Gastroesophageal sphincter (tissue), 3 donors: ENCODE measurements at regions not wholly inside any gene's neighbourhood (a gene's known extent, or its start where the extent isn't known, plus 50 kb on each side); places are given as distances from the start of the nearest gene placed in this dataset.

Experiments used
- POLR2AphosphoS5 ChIP-seq: sonication (generic); formaldehyde crosslinking; IDR thresholded peaks from one replicate; pipeline ENCODE4 v1.6.1; 2017; ENCODE audit warnings: antibody characterized with exemption
- TF ChIP-seq, protein P1 (sequence below), 4 experiments: fragments of 200-600 bp in 2 of 4; fragments of 450-650 bp in 2 of 4; sonication (generic) in 1 of 4; IDR thresholded peaks; one replicate each; pipeline ENCODE4 v1.5.1; 2017 to 2019; ENCODE audit warnings: antibody characterized with exemption in 4 of 4, mild to moderate bottlenecking in 2 of 4, moderate library complexity in 2 of 4

- TF ChIP-seq, protein P1, sequence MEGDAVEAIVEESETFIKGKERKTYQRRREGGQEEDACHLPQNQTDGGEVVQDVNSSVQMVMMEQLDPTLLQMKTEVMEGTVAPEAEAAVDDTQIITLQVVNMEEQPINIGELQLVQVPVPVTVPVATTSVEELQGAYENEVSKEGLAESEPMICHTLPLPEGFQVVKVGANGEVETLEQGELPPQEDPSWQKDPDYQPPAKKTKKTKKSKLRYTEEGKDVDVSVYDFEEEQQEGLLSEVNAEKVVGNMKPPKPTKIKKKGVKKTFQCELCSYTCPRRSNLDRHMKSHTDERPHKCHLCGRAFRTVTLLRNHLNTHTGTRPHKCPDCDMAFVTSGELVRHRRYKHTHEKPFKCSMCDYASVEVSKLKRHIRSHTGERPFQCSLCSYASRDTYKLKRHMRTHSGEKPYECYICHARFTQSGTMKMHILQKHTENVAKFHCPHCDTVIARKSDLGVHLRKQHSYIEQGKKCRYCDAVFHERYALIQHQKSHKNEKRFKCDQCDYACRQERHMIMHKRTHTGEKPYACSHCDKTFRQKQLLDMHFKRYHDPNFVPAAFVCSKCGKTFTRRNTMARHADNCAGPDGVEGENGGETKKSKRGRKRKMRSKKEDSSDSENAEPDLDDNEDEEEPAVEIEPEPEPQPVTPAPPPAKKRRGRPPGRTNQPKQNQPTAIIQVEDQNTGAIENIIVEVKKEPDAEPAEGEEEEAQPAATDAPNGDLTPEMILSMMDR (IDR thresholded peaks at IDR 0.05), result no peak
- no peak for TF ChIP-seq POLR2AphosphoS5
Observed at GRCh38 chr2:195458936-195459335, 198.1 kb upstream of the SLC39A10 start.
